IPS DF 6.9 (cell line): ENCODE measurements at regions not wholly inside any gene's neighbourhood (a gene's known extent, or its start where the extent isn't known, plus 50 kb on each side); places are given as distances from the start of the nearest gene placed in this dataset.

Experiments used
- DNase-seq: peaks from one replicate; pipeline ENCODE4 v3.0.0-alpha.2; 2013; ENCODE audit warnings: low read depth, low spot score
- H3K27ac ChIP-seq: one replicate; pipeline ENCODE4 v1.5.1; 2013; ENCODE audit warnings: low read length, control low read depth
- H3K27me3 ChIP-seq: 2 replicates; pipeline ENCODE4 v1.6.1; 2013; ENCODE audit warnings: mild to moderate bottlenecking, low read length; ENCODE audit not compliant: control insufficient read depth, insufficient read depth
- H3K36me3 ChIP-seq: 2 replicates; pipeline ENCODE4 v1.6.1; 2013; ENCODE audit warnings: low read length; ENCODE audit not compliant: control insufficient read depth, insufficient read depth
- H3K4me1 ChIP-seq: 2 replicates; pipeline ENCODE4 v1.6.1; 2013; ENCODE audit warnings: low read length; ENCODE audit not compliant: control insufficient read depth, insufficient read depth
- H3K4me3 ChIP-seq: 2 replicates; pipeline ENCODE4 v1.5.1; 2013; ENCODE audit warnings: mild to moderate bottlenecking, low read length
- H3K9me3 ChIP-seq: 2 replicates; pipeline ENCODE4 v1.6.1; 2013; ENCODE audit warnings: low read length, inconsistent platforms; ENCODE audit not compliant: control insufficient read depth, insufficient read depth
- WGBS: extraction: QIAGEN DNeasy Blood & Tissue Kit; methylation state at CpG from one replicate; pipeline ENCODE4 v1.1.7; 2013; ENCODE audit warnings: mixed read lengths, missing lambda C conversion rate; ENCODE audit not compliant: insufficient read length, insufficient coverage; 5-methylcytosine and 5-hydroxymethylcytosine counted together

DNA sequence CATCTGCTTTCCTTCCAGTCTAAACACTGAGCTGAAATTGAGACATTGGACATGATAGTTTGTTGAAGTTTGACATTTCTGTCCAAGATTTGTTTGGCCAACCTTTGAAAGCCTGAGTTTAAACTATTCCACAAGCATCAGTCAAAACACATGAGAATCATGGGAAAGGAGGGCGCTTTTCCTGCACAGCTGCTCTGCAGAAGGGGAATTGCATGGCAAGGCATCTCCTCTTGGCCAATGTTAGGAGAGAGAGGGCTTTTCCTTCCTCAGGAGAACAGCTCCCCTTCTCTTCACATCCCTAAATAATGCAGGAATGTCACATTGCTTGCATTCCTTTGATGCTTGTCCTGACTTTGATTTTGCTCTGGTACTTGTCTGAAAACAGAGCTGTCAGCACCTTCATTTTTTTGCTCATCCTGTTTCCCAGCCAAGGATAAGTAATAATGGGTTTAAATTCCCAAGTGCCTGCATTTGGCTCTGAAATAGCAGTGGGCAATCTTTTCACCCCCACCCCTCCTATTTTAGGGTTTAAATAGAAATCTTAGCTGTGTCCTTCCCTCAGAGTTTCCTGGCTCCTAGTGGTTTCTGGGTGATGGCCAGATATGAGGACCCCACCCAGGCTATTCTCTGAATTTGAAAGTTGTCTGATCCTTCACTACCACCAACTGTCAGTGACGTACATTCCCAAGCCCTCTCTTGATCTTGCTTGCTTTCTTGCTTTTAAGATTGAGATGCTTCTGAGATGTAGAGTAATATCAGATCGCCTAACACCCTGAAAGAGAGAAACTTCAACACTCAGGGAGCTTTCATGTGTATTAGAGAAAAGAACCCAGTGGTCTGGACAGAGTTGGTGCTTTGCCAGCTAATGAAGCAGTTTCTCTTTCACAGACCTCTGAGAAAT lies 75.2 kb upstream of the NPVF start:
- DNase-seq = peak; percentile 72
- Histone ChIP-seq H3K4me3 (no peak overlapping the region), H3K27ac (no peak overlapping the region), H3K9me3 (no peaks in the 10 kb centered on the region), H3K36me3 (no peaks in the 10 kb centered on the region), H3K4me1 (peaks cover 3% of the 10 kb centered on the region; the same call in 1 of the 2 replicates), H3K27me3 (no peaks in the 10 kb centered on the region)
- WGBS = no CpG with 5 or more reads among the region's 3 CpGs

DNA sequence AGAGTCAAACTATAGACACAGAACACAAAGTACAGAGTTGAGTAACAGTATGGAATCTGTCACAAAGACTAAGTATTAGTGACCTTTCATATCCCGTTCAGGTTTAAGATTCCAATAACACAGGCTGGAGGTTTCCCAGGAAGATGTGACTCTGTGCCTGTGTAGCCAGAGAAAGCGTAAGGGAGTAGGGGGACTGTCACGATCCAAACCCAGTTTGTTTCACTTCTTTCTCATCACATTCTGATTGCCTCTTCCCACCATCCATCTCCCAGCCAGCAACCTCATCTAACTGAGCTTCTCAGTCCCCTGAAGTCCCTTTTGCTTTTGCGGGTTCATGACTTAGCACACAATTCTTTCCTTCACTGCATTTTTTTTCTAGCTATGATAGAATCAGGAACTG lies 76.4 kb upstream of the NPVF start:
- H3K4me1 ChIP-seq = peaks cover 3% of the 10 kb centered on the region; the same call in 1 of the 2 replicates
- no peaks in the 10 kb centered on the region for H3K27me3 ChIP-seq
- H3K9me3 ChIP-seq = no peaks in the 10 kb centered on the region
- no peak for DNase-seq
- no peak overlapping the region for H3K27ac ChIP-seq
- H3K4me3 ChIP-seq = no peak overlapping the region
- H3K36me3 ChIP-seq = no peaks in the 10 kb centered on the region
- WGBS = no CpG with 5 or more reads among the region's 4 CpGs

DNA sequence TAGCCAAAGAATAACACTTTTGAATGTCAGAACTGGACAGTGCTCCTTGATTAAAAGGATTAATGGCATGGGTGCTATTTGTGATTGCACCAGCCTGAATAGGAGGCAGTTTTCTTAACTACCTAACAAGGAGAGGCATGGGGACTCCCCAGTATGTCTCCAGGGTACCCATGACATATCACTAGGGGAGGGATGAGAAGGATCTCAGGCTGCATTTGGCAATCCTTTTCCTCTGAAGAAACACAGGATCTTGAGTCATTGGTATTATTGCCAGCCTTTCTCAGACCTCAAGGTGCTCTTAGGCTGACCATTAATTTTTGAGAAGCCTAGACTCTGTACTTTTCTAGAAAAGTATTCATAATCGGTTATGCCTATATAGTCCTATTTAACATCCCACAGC lies 77.5 kb upstream of the NPVF start:
- no CpG with 5 or more reads among the region's 1 CpG for WGBS
- Histone ChIP-seq H3K27me3 (no peaks in the 10 kb centered on the region), H3K4me1 (peaks cover 3% of the 10 kb centered on the region; the same call in 1 of the 2 replicates), H3K27ac (no peak overlapping the region), H3K4me3 (no peak overlapping the region), H3K9me3 (no peaks in the 10 kb centered on the region), H3K36me3 (no peaks in the 10 kb centered on the region)
- no peak for DNase-seq

GRCh38 chr7:25307624-25308023 lies 79.3 kb upstream of the NPVF start:
- no peak overlapping the region for H3K27ac ChIP-seq
- H3K4me1 ChIP-seq = peaks cover 3% of the 10 kb centered on the region; the same call in 1 of the 2 replicates
- no peak overlapping the region for H3K4me3 ChIP-seq
- H3K27me3 ChIP-seq = no peaks in the 10 kb centered on the region
- H3K9me3 ChIP-seq = no peaks in the 10 kb centered on the region
- no CpG with 5 or more reads among the region's 1 CpG for WGBS
- H3K36me3 ChIP-seq = no peaks in the 10 kb centered on the region
- no peak for DNase-seq

DNA sequence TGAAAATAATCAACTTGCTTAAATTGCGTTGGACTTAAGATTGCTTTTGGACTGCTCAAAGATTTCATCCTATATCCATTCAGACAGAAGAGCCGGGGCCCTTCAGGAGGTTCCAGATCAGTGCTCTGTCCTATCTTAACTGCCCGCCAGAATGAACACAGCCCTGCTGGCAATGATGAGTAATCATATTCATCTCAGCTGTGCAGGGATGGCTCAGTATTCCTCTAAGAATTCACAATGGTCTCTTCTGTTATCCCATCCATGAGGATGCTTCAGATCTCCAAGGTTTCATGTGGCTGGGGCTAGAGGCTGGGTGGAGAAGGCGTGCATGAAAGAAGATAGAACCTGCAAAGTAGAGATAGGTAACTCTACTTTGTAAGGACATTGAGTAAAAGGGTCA lies 80.0 kb upstream of the NPVF start:
- no peaks in the 10 kb centered on the region for H3K36me3 ChIP-seq
- DNase-seq = no peak
- WGBS = no CpG with 5 or more reads among the region's 4 CpGs
- H3K27ac ChIP-seq = no peak overlapping the region
- H3K4me3 ChIP-seq = no peak overlapping the region
- no peaks in the 10 kb centered on the region for H3K27me3 ChIP-seq
- H3K9me3 ChIP-seq = no peaks in the 10 kb centered on the region
- H3K4me1 ChIP-seq = peaks cover 3% of the 10 kb centered on the region; the same call in 1 of the 2 replicates

DNA sequence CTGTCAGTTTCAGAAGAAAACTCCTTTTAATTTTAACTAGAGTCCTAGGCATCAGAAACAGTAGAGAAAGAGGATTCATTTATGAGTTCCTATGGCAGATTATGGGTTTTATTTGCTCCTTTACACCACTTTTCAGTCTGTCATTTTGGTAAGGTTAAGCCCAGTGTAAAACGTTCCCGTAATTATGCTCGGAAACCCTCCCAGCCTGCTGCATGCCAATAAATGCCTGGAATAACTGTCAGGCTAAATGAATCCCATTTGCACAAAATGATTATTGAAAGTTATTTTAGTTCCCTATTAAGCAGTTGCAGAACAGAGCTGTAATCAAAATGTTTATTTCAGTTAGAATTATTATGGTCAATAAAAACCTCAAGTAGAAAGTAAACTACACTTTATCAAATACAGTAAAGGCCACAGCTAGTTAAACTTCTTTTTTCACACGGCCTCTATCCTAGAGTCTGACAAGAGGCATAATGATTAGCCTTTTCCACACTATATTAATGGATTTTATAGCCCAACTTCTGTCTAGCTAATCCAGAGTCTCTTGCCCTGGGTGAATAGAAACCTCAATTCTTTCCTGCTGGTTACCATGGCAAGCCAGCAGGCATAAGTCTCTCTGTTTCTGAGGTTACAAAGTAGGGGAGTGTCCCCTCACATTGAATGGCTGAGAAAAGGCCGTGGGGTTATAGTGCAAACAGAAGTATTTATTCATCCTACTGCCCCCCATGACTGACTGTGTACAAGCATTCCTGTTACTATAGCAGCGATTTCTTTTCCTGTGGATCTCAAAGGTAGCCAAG lies 80.8 kb upstream of the NPVF start:
- H3K4me1 ChIP-seq = no peaks in the 10 kb centered on the region
- no CpG with 5 or more reads among the region's 6 CpGs for WGBS
- no peak for DNase-seq

DNA sequence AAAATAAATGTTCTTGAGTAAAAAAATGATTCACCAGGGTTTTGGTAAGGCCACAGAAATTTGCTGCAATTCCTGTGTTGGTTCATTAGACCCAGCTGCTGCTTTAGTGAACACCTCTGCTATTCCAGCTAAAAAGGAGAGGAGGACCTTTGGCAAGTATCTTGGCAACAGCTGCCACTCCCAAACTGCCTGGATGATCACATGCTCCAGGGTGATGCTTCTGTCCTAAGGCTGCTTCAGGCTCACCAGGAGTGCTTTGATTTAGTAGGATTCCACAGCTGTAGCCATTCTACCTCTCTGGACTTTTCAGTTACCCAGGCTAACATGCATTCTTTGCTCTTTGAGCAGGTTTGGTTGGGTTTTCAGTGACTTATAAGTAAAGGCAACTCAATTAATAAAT lies 82.6 kb upstream of the NPVF start:
- H3K4me1 ChIP-seq = no peaks in the 10 kb centered on the region
- H3K27ac ChIP-seq = no peak overlapping the region
- no peaks in the 10 kb centered on the region for H3K9me3 ChIP-seq
- DNase-seq = no peak
- H3K4me3 ChIP-seq = no peak overlapping the region
- H3K36me3 ChIP-seq = no peaks in the 10 kb centered on the region
- no peaks in the 10 kb centered on the region for H3K27me3 ChIP-seq

More for the DNA sequence above, 80.8 kb upstream of the NPVF start:
- H3K36me3 ChIP-seq = no peaks in the 10 kb centered on the region
- no peak overlapping the region for H3K27ac ChIP-seq
- no peak overlapping the region for H3K4me3 ChIP-seq
- no peaks in the 10 kb centered on the region for H3K9me3 ChIP-seq
- no peaks in the 10 kb centered on the region for H3K27me3 ChIP-seq

- H3K4me1 ChIP-seq = no peaks in the 10 kb centered on the region
- H3K36me3 ChIP-seq = no peaks in the 10 kb centered on the region
- no peaks in the 10 kb centered on the region for H3K9me3 ChIP-seq
- H3K27me3 ChIP-seq = no peaks in the 10 kb centered on the region
- H3K27ac ChIP-seq = no peak overlapping the region
- DNase-seq = no peak
- H3K4me3 ChIP-seq = no peak overlapping the region
- WGBS = no CpG with 5 or more reads among the region's 1 CpG
Measured at GRCh38 chr7:25311346-25311745, 83.1 kb upstream of the NPVF start.

DNA sequence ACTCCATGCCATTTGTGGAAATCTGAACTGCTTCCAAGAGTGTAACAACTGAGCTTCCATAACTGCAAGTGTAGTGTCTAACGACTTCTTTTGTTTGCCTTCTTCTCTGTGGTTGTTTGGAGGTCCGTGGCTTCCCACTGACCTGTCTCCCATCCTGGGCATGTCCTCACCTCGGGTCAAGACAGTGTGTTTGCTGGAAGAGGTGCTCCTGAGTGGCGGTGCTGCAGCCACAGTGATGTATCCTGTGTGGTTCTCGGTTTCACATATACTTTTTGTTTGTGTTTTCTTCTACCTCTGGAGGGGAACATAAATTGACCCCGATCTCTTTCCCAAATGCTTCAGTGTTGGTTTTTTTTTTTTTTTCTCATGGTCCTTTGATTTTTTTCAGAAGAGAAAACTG lies 84.7 kb upstream of the NPVF start:
- Histone ChIP-seq H3K27ac (no peak overlapping the region), H3K9me3 (no peaks in the 10 kb centered on the region), H3K4me1 (no peaks in the 10 kb centered on the region; the same call in 1 of the 2 replicates), H3K27me3 (no peaks in the 10 kb centered on the region), H3K4me3 (no peak overlapping the region), H3K36me3 (no peaks in the 10 kb centered on the region)
- no peak for DNase-seq
- no CpG with 5 or more reads among the region's 6 CpGs for WGBS

- WGBS = no CpG with 5 or more reads among the region's 1 CpG
Measured at GRCh38 chr7:25313526-25313925, 85.2 kb upstream of the NPVF start.

More at GRCh38 chr7:25313526-25313925, 85.2 kb upstream of the NPVF start:
- DNase-seq = no peak
- no peaks in the 10 kb centered on the region for H3K27me3 ChIP-seq
- no peaks in the 10 kb centered on the region; the same call in 1 of the 2 replicates for H3K4me1 ChIP-seq
- H3K9me3 ChIP-seq = no peaks in the 10 kb centered on the region
- no peaks in the 10 kb centered on the region for H3K36me3 ChIP-seq
- H3K27ac ChIP-seq = no peak overlapping the region
- H3K4me3 ChIP-seq = no peak overlapping the region
